ENCODE measurements at regions not wholly inside any gene's neighbourhood (a gene's known extent, or its start where the extent isn't known, plus 50 kb on each side); places are given as distances from the start of the nearest gene placed in this dataset.

DNA sequence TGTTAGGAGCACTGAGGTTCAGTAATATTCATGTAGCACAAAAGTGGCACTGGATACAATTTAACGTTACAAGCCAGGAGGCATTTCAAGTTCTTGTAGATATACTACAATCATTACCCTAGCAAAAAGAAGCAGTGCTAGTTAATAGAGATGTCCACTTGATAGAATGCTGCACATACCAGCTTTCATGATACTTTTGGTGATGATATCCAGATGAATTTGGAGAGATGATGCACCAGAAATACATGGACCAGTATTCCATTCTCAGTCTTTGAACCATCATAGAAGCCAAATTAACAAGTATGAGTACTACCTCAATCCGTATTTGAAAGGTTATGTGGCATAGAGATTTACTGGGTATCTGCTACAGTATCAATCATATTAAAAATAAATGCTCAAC, 421.0 kb upstream of the MAGEB18 start:
- Histone ChIP-seq H3K27me3 (no peaks in the 10 kb centered on the region), H3K36me3 (no peaks in the 10 kb centered on the region), H3K4me3 (no peak overlapping the region), H3K9me3 (no peaks in the 10 kb centered on the region), H3K4me1 (no peaks in the 10 kb centered on the region), H3K27ac (no peak overlapping the region)
- DNase-seq, result no peak
- TF ChIP-seq POLR2A (IDR thresholded peaks at IDR 0.05), result no peak
- no peak for TF ChIP-seq POLR2AphosphoS5 (IDR thresholded peaks at IDR 0.05)
- TF ChIP-seq EP300 (IDR thresholded peaks at IDR 0.05), result no peak
- TF ChIP-seq, protein P1, sequence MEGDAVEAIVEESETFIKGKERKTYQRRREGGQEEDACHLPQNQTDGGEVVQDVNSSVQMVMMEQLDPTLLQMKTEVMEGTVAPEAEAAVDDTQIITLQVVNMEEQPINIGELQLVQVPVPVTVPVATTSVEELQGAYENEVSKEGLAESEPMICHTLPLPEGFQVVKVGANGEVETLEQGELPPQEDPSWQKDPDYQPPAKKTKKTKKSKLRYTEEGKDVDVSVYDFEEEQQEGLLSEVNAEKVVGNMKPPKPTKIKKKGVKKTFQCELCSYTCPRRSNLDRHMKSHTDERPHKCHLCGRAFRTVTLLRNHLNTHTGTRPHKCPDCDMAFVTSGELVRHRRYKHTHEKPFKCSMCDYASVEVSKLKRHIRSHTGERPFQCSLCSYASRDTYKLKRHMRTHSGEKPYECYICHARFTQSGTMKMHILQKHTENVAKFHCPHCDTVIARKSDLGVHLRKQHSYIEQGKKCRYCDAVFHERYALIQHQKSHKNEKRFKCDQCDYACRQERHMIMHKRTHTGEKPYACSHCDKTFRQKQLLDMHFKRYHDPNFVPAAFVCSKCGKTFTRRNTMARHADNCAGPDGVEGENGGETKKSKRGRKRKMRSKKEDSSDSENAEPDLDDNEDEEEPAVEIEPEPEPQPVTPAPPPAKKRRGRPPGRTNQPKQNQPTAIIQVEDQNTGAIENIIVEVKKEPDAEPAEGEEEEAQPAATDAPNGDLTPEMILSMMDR (IDR thresholded peaks at IDR 0.05), result no peak
- intact Hi-C loops (cut with DNase I; ENCODE audit: low total_unique reads), result no loop called here
- WGBS, 5 donors, result 23 to 87% (median 63%) methylated on average over 2 of the region's 2 CpGs

DNA sequence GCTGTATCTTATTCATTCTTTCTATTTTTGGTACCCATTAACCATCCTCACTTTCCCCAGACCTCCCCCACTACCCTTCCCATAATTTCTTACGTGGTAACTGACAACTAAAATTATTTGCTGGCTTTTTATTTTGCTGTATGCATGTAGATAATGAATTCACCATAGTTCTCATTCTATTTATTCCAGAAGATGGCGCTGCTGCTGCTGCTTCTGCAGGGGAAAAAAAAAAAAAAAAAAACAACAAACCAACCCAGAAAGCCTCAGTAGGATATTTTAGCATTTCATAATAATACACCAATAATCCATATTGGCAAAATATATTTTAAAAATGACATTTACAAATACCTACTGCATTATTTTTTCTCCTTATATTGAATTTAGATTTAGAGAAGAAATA, 416.6 kb upstream of the MAGEB18 start:
- 0 to 11% (median 10%) methylated on average over 2 of the region's 2 CpGs for WGBS, 5 donors
- Histone ChIP-seq H3K4me1 (no peaks in the 10 kb centered on the region), H3K27me3 (no peaks in the 10 kb centered on the region), H3K36me3 (no peaks in the 10 kb centered on the region), H3K4me3 (no peak overlapping the region), H3K9me3 (no peaks in the 10 kb centered on the region), H3K27ac (no peak overlapping the region)
- peak in 1 of 2 donors; percentile 16 for DNase-seq
- TF ChIP-seq POLR2A (IDR thresholded peaks at IDR 0.05), result no peak
- TF ChIP-seq, protein P1 (IDR thresholded peaks at IDR 0.05), result peak in 1 of 7 experiments; percentile 7
- TF ChIP-seq EP300 (IDR thresholded peaks at IDR 0.05), result no peak
- intact Hi-C loops (cut with DNase I; ENCODE audit: low total_unique reads), result no loop called here

DNA sequence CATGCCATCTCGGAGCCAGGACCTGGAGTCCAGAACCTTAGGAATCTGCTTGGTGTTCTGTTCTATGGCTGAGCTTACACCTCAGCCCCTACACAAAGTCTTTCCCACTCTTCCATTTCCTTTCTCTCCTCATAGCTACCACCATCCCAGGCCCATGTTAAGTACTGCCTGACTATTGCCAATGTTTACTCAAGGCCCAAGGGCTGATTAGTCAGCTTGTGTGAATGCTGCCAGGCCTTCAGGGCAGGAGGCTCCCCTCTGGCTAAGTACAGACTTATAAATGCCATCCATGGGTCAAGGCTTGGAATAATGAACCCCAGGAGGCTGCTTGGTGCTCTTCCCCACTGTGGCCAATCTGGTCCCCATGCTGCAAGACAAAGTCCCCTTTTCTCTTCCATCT, 411.6 kb upstream of the MAGEB18 start:
- WGBS, 5 donors, result 86 to 100% (median 95%) methylated on average over 1 of the region's 1 CpG
- no peak for TF ChIP-seq POLR2A (IDR thresholded peaks at IDR 0.05)
- TF ChIP-seq, protein P1 (IDR thresholded peaks at IDR 0.05), result no peak
- TF ChIP-seq EP300 (IDR thresholded peaks at IDR 0.05), result no peak
- no peak for TF ChIP-seq POLR2AphosphoS5 (IDR thresholded peaks at IDR 0.05)
- H3K4me3 ChIP-seq, result no peak overlapping the region
- no peaks in the 10 kb centered on the region for H3K9me3 ChIP-seq
- intact Hi-C loops (cut with DNase I; ENCODE audit: low total_unique reads), result no loop called here
- H3K27me3 ChIP-seq, result no peaks in the 10 kb centered on the region
- no peaks in the 10 kb centered on the region for H3K36me3 ChIP-seq
- H3K27ac ChIP-seq, result no peak overlapping the region
- H3K4me1 ChIP-seq, result no peaks in the 10 kb centered on the region
- no peak for DNase-seq

DNA sequence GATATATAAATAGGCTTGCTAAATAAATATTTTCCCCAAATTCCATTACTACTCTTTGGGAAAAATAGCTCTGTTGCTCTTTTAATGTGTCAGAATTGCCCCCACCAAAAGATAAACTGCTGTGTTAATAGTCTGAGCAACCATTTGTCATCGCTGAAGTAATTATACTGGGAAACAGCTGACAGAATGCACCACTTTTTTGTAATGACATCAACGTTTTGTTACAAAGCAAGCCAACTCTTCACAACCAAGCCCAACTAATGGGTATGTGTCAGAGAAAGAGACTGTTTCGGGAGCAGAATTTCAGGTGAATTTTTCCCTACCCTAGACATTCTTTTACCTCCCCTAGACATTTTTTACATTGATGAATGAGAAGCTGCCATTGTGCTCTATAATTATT, 405.0 kb upstream of the MAGEB18 start:
- intact Hi-C loops (cut with DNase I; ENCODE audit: low total_unique reads), result no loop called here

More for the DNA sequence above, 405.0 kb upstream of the MAGEB18 start:
- 24 to 46% (median 42%) methylated on average over 3 of the region's 3 CpGs for WGBS, 5 donors
- Histone ChIP-seq H3K4me3 (no peak overlapping the region), H3K4me1 (no peaks in the 10 kb centered on the region), H3K9me3 (no peaks in the 10 kb centered on the region), H3K27me3 (no peaks in the 10 kb centered on the region), H3K36me3 (no peaks in the 10 kb centered on the region), H3K27ac (no peak overlapping the region)
- no peak for DNase-seq
- TF ChIP-seq, protein P1 (IDR thresholded peaks at IDR 0.05), result no peak

All from stomach (tissue), 8 donors.